ENCODE measurements at regions not wholly inside any gene's neighbourhood (a gene's known extent, or its start where the extent isn't known, plus 50 kb on each side); places are given as distances from the start of the nearest gene placed in this dataset.

DNA sequence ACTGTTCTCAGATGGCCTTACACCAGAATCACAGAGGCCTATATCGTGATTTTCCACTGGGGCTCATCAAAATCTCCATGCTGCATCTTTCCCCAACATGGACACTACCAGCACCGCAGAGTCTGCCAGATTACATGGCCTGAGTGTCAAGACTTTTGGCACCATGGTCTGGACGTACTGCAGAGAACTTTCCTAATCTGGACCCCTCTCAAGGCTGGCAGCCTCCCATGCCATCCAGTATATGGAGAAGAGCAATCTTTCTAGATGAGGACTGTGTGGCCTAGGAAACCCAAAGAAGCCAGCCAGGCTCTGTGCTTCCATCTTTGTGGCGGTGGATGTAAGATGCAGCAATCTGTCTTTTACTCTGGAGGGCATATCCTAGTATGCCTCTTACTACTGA lies 139.2 kb downstream of the ADAMTS15 start:
- DNase-seq = no peak

DNA sequence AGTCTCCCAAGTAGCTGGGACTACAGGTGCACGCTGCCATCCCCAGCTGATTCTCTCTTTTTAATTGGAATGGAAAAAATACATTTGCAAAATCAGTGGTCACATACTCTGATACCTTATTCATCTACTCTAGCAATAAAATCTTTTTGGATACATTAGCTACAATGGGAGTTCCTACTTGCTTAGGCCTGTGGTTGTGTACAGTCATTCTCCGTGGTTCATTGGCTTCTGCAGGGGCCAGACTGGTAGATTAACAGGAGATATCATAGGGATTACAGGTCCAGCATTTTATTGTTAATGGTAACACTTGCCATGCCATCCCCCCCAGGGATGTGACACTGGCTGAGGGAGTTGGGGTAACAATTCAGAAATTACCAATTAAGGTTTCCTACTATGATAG lies 140.0 kb downstream of the ADAMTS15 start:
- no peak for DNase-seq

DNA sequence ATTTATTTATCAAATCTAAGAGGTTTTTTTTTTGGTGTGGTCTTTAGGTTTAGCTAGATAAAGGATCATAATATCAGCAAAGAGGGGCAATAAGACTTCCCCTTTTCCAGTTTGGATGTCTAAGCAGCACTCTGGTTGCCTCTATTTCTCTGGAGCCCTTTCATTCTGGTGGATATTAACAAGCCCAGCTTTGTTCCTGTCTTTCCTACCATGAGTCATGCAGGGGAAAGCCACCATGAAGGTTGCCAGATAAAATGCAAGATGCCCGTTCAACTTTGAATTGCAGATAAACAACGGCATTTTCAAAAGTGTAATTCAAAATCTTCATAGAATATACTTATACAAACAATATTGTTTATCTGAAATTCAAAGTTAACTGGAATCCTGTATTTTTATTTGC lies 143.6 kb downstream of the ADAMTS15 start:
- no peak for DNase-seq

DNA sequence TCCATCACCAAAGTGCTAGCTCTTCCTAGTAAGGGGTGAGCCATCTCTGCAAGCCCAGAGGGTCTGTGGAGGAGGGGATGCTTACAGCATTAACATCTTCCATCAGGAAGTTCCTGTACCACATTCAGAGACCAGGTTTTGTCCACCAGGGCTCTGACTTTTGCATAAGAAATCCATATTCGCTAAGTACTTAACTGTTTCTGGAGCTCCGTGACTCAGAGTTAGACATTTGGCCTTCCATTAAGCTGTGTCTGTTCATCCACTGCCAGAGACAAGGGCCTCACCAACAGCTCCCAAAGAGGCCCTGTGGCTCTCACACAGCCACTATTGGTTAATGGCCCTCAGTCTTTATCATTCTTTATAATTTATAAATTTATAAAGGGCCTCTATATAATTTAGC lies 144.6 kb downstream of the ADAMTS15 start:
- DNase-seq = no peak

DNA sequence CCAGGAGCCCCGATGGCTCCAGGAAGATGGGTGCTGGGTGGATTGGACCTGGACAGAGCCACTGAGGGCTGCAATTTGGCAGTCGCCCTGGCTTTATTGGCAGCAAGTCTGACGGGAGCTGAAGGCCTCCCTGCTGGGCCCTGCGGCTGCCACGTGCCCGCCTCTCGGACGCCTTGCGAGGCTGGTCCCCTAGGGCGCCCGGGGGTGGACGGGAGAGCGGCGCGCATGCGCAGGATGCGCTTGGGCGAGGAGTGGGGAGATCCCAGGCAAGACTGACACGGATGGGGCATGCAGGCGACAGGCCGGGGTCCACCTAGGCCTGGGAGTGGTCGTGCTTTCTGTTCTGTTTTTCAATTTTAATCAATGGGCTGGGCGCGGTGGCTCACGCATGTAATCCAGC lies 150.0 kb downstream of the ADAMTS15 start:
- no peak for DNase-seq

DNA sequence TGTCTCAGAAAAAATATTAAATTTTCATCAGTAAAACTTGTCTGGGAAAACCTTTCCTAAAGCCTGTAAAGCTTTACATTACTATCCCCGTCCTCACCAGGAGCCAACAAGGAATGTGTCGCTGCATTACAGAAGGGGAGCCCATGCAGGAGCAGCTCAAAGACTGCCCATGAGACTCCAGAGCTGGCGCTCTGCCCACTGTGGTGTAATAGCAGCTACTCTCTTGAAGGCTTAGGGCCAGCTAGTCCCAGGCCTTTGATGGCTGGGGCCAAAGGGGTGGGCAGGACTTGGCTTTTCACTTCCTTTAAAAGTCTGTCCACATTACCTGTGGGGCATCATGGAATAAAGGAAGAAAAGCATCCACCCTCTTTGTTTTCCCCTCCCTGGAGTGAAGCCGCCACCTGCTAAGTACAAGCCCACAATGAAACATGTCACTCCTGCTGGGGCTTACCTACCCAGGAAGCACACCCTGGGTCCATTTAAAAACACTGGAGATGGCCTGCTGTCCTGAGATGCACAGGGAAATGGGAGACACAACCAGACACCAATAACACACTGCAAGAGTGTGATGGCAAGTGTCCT lies 150.7 kb downstream of the ADAMTS15 start:
- DNase-seq = no peak

DNA sequence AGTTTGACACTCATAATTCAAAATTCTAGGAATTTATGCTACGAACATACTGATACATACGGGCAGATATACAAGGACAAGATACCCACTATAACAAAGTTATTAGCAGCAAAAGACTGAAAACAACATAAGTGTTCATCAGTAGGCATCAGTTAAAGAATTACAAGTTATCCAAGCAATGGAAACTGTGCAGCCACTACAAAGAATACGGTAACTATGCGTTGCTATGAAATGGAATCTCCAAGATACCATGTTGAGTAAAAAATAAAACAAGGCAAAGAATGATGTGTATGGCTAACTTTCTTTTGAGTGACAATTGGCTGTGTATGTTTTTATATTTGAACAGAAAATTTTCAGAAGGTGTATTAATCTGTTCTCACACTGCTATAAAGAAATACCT lies 151.7 kb downstream of the ADAMTS15 start:
- DNase-seq = no peak

DNA sequence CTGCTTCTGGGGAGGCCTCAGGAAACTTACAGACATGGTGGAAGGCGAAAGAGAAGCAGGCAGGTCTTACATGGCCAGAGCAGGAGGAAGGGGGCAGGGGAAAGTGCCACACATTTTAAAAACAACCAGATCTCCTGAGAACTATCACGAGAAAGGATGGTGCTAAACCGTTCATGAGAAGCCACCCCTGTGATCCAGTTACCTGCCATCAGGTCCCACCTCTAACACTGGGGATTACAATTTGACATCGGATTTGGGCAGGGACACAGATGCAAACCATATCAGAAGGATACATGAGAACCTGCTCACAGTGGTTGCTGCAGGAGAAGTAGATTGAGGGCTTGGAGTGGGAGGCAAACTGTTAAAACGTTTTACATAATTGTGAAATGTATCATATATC lies 152.2 kb downstream of the ADAMTS15 start:
- no peak for DNase-seq

DNA sequence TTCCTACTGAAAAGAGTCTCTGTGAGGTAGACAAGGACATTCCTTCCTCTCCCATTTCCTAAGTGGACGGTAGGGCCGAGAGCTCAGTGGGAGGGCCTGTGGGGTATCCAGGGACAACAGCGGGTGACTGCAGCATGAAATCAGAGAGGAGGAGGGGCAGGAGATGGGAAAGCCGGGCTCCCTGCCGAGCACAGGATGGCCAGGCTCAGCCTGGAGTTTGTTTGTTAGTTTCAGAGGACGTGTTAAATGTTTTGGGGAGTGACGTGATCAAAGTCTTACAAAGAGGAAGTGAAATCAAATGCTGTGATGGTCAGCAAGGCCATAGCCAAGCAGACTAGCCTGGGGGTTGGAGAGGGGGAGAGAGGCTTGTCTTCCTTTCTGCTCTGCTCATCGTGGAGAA lies 152.7 kb downstream of the ADAMTS15 start:
- no peak for DNase-seq

DNA sequence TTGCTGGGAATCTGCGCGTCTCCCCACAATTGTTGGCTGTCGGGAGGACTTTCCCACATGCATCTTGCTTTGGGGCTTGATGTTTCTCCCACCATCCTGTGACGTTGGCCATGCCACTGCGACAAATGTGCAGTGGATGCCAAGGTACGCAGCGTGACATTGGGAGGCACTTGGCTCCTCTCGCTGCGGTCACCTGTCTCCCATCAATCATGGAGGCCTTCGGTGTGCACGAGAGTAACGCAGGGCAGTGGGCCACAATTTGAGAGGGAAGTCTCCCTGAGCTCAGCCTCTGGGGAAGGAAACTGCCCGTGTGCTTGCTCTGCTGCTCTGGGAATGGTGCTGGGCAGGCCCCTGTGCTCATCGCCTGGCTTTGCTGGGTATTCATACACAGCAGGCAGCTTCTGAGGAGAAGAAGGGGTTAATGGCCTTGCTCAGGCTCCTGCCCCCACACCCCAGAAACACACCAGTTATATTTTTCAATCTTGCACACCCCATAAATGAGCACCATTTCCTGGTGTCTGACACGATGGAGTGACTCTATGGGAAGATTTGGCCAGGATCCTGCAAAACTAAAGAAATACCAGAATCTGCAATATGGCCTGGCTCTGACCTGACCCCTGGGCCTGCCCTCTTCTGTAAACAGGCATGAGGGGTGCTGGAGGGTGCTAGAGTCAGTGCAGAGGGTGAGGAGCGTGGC lies 153.5 kb downstream of the ADAMTS15 start:
- no peak for DNase-seq

DNA sequence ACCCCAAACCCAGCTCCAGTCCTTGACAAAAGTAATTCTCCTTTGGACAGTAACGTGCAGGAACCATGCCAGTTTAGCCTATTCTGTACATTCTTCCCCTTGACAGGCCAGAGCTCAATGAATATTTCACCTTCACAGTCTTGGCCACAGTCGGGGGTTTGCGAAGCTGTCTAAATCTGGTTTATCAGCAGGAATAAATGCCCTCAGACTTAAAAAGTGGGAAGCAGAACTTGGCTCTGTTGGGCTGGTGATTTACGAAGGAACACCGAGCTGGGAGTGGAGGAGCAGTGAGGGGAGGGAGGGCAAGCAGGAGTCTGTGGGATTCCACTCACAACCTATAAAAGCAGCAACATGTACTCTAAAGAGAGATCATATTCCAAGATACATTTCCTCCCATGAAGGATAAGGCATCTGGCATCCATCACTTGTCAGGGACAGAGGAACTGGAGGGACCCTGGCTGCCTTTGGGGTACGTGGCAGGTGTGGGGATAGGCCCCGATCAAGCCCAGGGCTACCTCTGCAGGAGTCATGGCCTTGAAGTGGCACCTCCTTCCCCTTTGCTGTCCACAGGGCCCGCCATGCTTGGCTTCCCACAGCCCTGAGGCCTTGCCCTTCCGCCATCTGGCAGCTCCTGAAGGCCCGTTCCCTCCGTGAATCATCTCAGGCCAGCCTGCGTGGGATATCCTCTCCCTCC lies 154.3 kb downstream of the ADAMTS15 start:
- no peak for DNase-seq

DNA sequence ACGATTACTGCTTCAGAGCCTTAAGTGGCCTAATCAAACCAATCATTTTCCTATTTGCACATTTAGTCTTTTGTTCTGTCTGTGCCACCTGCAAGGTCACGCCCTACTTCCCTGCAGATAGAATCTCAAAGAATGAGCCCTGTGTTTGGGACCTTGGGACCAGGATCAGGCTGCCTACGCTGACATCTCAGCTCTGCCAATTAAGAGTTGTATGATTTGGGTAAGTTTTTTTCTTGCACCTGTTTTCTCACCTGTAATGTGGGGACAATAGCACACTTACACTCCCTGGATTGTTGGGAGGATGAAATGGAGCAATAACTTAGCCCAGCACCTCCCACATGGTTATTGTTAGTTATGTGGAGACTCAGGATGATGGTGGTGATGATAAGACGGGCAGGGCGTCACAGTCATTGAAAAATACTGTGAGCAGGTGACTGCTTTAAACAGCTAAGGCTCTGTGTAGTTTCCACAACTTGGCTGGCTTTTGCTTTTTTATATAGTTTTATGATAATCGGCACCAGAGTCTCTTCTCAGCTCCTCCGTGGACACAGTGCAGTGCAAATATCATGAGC lies 155.0 kb downstream of the ADAMTS15 start:
- no peak for DNase-seq

DNA sequence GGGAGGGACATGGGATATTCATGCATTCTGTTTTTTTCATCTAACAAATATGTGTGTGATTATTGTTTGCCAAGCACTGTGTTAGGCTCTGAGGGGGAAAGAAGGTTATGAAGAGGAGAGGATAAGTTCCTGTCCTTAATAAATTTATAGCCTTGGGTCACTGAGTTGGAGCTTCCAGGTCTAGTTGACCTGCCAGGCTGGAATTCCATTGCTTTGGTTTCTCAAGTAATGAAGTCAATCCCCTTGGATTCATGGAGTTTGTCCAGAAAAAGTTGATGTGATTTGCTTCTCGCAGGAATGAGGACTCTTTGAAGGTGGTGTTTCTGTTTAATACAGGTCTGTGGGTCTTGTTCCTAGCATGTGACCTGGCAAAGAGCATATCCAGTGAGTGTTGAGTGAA lies 156.2 kb downstream of the ADAMTS15 start:
- DNase-seq = no peak

DNA sequence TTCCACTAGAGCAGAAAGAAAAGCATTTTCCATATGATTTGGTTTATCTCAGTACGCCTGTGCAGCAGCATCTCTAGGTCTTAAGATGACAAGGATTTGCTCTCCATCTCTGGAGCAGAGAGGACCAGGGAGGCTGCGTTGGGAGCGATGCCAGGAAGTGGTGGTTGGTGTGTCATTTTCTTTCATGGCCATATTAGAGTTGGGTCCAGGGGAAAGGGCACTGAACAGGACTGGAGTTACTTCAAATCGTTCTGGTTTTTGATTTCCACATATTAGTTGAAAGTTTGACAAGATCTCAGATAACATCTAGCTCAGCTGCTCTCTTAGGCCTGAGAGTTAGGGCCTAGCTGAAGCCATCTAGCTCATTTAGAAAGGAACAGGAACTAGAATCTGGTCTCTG lies 157.7 kb downstream of the ADAMTS15 start:
- DNase-seq = no peak

DNA sequence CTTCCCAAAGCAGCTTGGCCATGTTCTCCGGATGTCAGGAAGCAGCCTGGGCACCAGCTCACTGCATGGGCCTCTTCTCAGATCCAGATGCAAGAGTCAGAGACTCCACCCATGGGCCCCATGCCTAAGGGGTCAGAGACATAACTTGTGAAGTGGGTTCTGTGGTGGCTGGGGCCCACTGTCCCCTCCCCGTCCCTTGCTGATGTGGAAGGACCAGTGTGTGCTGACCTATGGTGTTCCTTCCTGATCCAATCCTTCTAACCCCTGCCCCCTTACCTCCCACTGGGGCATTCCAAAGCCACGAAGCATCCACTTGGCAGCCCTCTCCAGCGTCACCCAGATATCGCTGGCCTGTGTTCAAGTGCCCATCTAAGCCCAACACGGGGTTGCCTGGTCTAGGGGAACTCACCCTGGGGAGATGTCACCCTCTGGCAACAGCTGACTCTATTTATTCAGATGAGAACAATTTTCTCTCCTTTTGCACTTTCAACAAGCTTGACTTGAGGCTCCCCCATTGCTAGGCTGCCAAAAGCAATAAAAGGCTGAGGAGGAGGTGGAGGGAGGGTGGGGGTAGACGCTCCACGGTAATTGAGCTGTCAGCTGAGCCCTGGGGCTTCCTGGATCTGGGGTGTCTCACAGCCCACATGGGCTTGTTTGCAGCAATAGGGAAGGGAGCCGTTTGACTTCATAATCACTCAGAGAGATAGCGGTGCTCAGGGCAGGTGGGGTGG lies 158.5 kb downstream of the ADAMTS15 start:
- DNase-seq = no peak

DNA sequence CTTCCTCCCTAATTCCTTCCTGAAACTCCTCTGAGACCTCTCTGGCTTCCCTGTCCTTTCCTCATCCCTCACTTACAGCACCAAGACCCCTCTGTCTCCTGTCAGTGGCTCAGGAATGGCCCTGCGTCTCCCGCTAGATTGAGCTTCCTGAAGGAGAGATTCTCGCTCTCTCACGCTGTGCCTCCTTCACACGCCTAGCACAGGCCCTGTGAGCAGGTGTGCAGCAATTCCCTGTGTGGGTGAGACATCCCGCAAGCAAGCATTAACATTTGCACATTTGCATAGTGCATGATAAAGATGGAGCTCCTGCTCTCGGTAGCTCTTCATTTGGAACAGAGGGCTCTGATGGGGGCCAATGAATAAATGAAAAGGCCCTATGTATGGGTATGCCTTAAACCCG lies 159.8 kb downstream of the ADAMTS15 start:
- no peak for DNase-seq

DNA sequence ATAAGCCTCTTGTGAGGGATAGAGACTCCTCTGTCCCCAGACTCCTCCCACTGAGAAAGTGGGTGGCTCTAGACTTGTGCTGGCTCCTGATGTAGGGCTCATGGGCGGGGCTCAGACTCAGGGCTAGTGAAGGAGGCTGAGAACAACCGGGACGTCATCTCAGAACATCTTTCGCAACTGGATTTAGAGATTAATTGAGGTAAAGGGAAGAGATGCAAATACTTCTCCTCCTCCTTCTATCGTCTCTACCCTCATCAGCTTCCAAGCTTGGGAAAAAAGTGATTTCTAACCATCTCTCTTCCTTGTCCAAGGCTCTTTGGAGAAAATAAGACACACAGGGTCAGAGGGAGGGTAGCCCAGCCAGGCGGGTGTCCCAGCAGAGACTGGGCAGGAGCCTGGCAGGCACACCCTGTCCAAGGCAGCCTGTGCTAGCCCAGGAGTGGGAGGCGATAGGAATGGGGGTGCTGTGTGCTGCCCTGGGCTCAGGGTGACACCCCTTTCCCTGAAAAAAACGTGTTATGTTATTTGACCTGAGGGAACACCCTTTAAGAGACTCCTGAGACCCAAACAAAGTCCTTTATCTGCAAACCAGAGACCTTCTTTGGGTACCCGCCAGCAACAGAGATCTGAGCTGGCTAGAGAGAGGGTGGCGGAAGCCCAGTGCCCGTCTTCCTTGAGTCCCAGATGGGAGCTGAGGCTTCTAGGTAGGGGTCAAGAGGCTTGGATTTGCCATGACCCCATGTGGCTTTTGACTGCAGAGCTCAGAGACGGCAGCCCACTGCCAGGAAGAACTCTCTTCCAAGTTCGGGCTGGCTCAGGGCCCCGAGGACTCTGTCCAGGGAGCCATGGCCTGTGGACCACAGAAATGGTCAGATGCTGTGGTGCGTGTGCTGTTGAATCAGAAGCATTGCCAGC lies 160.9 kb downstream of the ADAMTS15 start:
- DNase-seq = no peak

DNA sequence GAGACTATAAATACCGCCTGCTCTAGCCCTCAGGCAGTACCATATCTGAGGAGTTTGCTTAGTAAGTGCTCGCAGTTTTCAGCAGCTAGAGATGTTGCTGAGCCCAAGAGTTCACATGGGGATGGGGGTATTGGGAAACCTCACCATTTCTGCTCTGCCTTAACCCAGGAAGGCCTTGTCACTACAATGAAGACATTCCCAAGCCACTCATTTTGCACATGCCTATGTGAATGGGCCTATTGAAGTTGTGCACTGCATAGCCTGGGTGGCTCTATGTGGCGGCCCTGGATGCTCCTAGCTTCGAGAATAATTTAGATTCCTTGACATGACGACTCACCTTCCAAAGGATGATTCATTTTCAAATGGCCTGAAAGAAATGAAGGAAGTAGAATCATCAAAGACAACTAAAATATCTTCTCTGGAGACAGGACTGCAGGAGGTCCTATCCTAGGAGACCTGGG lies 163.4 kb downstream of the ADAMTS15 start:
- no peak for DNase-seq

DNA sequence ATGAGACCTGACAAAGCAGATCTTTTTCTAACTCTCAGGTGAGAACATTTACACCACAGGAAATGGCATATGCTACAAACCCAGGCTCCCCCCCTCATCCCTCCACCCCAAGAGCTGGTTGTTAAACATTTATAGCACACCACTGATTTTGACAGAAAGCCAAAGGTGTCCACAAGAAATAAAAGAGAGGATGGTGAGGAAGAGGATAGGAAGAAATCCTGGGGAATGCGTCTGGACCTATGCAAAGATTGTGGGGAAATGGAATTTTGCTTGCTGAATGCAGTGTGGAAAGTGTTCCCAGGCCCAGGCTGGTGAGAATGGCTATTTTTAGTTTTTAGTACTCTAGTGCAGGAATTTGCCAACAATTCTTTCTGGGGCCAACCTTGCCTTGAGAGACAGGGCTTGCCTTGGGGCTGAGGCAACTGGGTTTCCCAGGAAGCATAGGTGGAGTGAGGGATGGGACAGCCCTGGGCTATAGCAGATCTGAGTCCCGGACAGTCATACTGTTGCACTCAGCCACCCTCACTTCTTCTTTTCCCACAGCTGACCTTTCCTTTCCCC lies 163.9 kb downstream of the ADAMTS15 start:
- DNase-seq = no peak

DNA sequence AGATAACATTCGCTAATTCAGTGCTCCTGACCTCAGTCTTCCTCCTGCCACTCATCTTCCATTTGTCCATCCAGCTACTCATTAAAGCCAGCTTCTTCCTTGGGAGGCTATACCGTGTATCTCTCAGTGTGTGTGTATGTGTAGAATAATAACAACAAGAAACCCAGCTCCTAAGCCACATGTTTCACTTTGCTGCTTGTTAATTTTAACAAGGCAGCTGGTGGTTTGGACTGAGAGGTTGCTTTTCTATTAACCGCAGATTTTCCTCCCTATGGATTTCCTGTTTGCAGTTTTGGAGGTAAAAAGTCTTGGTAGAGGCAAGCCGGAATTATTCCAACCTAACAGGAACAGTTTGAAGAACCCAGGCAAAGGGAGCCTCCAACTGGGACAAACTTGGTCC lies 165.0 kb downstream of the ADAMTS15 start:
- DNase-seq = no peak

DNA sequence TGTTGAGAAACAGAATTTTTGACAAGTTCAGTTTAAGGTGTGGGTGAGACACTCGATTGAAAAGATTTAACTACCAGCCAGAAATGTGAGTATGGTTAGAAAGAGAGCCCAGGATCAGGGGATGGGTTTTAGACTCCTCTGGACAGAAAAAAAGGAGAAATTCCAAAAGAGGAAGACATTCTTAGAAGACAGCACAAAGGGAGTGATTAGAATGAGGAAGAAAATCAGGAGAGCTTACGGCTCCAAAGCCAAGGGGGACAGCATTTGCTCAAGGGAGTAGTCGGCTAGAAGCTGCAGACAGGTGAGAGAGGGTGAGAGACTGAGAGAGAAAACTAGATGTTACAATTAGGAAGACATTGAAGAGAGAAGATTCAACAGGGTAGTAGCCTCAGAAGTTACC lies 166.1 kb downstream of the ADAMTS15 start:
- no peak for DNase-seq

DNA sequence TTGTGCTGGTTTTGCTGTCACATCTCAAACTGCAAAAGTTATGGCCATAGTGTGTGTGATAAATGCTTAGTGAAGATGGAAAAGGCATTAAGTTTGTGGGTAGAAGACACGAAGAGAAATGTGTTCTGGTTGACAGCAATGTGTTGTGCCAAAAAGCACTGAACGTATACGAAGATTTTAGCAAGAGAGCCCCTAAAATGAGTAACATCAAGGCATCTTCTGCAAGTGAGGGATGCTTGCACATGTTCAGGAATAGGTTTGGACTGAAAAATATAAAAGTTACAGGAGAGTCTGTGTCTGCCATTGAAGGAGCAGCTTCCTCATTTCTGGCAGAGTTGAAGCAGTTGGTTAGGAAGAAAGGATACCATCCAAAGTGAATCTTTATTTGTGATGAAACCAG lies 167.1 kb downstream of the ADAMTS15 start:
- no peak for DNase-seq

Measured in cerebellar nuclear complex (tissue), 1 donor.